GM12873 (cell line): ENCODE measurements at regions not wholly inside any gene's neighbourhood (a gene's known extent, or its start where the extent isn't known, plus 50 kb on each side); places are given as distances from the start of the nearest gene placed in this dataset.

Source experiments
- CTCF ChIP-seq: IDR thresholded peaks from 2 replicates; pipeline ENCODE4 v1.5.1; 2012; ENCODE audit warnings: low read depth, mild to moderate bottlenecking, moderate library complexity, low read length, control low read depth; ENCODE audit not compliant: insufficient read depth; ENCODE audit errors: missing control alignments

DNA sequence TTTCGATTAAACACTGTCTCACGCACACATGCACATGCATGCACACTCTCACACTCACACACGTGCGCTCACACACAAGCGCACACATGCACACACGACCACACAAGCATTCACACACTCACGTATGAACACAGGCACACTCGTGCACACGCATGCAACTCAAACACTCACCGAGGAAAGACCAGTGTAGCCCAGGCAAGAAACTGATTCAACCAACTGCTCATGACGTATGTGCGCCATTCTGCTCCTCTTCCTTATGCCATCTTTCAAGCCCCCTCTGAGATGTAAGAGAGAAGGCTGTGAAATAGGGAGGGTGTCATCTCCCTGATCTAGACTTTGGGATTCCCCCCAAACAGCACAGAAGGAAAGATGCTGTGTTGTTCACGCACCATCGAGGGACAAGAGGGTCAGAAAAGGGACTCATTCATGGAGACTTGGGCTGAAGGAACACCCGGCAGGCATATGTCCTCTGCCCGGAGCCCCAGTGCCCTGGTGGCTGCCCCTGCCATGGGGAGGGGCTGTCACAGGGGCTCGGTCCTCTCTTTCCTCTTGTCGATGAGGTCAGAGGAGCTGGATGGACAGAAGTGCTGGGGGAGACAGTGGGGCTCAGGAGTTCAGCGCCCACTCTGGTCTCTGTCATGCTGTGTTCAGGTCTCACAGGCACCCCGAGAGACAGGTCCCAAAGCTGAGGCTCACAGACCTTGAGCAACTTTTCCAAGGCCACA is 130.1 kb upstream of the SHH start:
- TF ChIP-seq CTCF = no peak

GRCh38 chr7:155941688-155942087 is 129.4 kb upstream of the SHH start:
- TF ChIP-seq CTCF = no peak

DNA sequence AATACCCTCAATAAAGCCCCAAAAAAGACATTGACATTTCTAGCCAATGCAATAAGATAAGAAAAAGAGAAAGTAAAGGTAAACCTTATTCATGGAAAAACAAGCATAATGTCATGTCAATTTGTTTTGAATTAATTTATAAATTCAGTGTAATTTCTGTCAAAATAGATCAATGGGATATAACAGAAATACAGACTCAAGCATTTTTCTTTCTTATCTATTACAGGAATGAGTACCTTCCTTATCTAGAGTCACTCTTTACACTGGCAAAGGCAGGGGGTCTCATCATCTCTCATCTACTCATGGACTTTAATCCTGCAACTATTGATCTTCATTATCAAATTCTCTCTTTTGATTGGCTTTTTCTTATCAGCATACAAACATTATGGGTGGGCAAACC is 127.1 kb upstream of the SHH start:
- no peak for TF ChIP-seq CTCF

DNA sequence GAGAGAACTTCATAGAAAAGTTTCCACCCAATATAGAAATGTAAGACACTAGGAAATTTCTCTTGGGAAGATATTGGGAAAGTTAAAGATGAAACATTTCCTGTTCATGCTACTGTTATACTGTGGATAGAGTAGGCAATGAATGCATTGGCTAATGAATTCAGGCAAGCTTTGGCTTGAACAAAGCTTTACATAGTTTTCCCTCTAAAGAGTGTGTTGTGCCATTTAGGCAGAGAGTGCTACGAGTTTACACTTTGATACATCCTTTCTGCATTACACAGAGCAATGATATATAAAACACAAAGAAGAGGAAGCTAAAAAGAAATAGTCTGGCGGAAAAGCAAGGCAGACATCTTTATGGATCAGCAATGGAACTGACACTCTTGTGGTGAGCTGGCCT is 125.9 kb upstream of the SHH start:
- TF ChIP-seq CTCF = no peak

DNA sequence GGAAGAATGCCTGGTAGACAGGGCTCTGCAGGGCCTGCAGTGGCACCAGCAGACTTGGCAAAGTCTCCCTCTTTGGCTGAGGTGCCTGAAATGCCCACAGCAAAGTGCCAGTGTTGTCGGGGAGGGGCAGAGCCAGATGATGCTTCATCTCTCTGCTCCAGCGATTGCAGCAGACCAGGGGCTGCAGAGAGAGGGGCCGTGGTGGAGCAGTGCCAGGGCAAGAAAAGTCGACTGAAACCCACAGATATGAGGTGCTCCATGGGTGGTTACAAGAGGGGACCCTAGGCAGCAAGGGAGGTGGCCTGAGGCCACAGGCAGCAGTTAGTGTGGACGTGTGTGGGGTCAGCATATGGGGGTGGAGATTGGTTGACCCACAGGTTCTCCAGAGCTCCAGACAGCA is 123.5 kb upstream of the SHH start:
- TF ChIP-seq CTCF = no peak

DNA sequence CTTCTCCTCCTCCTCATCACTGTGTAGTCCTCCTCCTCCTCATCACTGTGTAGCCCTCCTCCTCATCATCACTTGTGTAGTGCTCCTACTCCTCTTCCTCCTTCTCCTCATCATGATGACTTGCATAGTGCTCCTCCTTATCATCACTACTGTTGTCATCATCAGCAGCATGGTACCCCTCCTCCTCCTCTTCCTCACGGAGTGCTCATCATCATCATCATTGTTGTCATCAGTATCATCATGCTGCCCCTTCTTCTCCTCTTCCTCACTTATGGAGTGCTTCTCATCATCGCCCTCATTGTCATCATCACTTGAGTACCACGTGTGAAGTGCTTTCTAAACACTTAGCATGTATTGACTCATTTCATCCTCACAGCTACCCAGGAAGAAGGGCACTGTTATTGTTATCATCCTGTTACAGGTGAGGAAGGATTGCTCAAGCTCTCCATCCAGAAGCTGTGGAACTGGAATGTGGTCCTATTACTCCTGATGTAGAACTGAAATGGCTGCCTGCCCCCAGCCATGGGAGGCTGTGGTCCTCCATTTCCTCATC is 122.8 kb upstream of the SHH start:
- no peak for TF ChIP-seq CTCF

DNA sequence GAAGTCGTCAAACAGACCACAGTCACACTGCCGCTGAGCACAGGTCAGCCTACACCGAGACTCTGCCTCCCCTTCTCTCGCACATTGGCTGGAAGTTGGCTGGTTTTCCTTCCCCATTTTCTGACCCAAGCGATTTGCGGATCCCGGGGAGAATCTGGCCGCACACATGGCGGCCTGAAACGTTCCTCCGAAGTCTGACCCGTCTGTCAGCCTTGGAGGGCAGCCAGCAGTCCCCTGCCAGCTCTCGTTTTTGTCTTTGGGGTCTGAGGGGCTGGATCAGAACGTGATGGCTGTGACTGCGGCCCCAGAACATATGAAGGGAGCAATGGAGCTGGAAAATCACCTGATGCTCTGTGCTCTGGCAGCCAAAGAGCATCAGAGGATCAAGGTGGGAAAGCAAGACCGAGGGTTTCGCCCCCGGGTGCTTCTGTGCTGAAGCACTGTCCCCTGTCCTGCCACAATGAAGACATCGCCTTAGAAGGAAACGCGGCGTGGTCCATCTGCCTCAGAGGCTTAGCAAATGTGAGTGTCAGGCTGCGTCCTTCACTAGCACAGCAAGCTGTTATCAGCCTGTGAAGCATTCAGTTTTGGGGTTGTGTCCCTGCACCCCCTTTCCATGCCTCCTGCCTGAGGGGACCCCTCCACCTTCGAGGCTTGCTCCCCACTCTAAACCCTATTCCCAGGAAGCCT is 119.3 kb upstream of the SHH start:
- no peak for TF ChIP-seq CTCF
